NAMALWA (cell line): ENCODE measurements at regions not wholly inside any gene's neighbourhood (a gene's known extent, or its start where the extent isn't known, plus 50 kb on each side); places are given as distances from the start of the nearest gene placed in this dataset.

Experiments used
- DNase-seq: peaks from one replicate; pipeline ENCODE4 v3.0.0-alpha.2; 2015; ENCODE audit warnings: low spot score

- DNase-seq: no peak
Observed at GRCh38 chr22:48851933-48852549, 975.6 kb downstream of the BRD1 start.

GRCh38 chr22:48850658-48851287, 976.9 kb downstream of the BRD1 start:
- no peak for DNase-seq

GRCh38 chr22:48849963-48850657, 977.6 kb downstream of the BRD1 start:
- no peak for DNase-seq

GRCh38 chr22:48849219-48849912, 978.3 kb downstream of the BRD1 start:
- DNase-seq: no peak

- no peak for DNase-seq
Observed at GRCh38 chr22:48846200-48846599, 981.5 kb downstream of the BRD1 start.

GRCh38 chr22:48845356-48845936, 982.2 kb downstream of the BRD1 start:
- DNase-seq: no peak

GRCh38 chr22:48844056-48844675, 983.5 kb downstream of the BRD1 start:
- DNase-seq: no peak

GRCh38 chr22:48843640-48844039, 984.0 kb downstream of the BRD1 start:
- no peak for DNase-seq

GRCh38 chr22:48842976-48843375, 984.7 kb downstream of the BRD1 start:
- DNase-seq: no peak

GRCh38 chr22:48842583-48842945, 985.1 kb downstream of the BRD1 start:
- DNase-seq: no peak

GRCh38 chr22:48841881-48842582, 985.6 kb downstream of the BRD1 start:
- DNase-seq: peak; percentile 24

- DNase-seq: no peak
Observed at GRCh38 chr22:48840112-48840949, 987.3 kb downstream of the BRD1 start.

- peak; percentile 30 for DNase-seq
Observed at GRCh38 chr22:48838846-48839730, 988.6 kb downstream of the BRD1 start.

GRCh38 chr22:48838376-48838775, 989.3 kb downstream of the BRD1 start:
- no peak for DNase-seq

GRCh38 chr22:48837341-48837935, 990.2 kb downstream of the BRD1 start:
- no peak for DNase-seq

- no peak for DNase-seq
Observed at GRCh38 chr22:48836673-48837340, 990.9 kb downstream of the BRD1 start.

GRCh38 chr22:48835857-48836672, 991.6 kb downstream of the BRD1 start:
- no peak for DNase-seq

GRCh38 chr22:48835364-48835763, 992.3 kb downstream of the BRD1 start:
- DNase-seq: no peak
